Large intestine (tissue), 3 donors: ENCODE measurements at regions not wholly inside any gene's neighbourhood (a gene's known extent, or its start where the extent isn't known, plus 50 kb on each side); places are given as distances from the start of the nearest gene placed in this dataset.
A peak's percentile ranks its signal among the peaks of the same experiment; 100 is the strongest.
"Not testable (repeated sequence)": the region's sequence is repeated elsewhere in the genome, so short reads cannot be mapped to it uniquely, and the experiment has no call there.

Source experiments
- DNase-seq, 2 donors: peaks; one replicate each; pipeline versions ENCODE4 v3.0.0 to v3.0.0-alpha.2; 2013
- H3K27ac ChIP-seq: one replicate; pipeline ENCODE4 v1.5.1; 2013; ENCODE audit warnings: low read length
- H3K27me3 ChIP-seq: 2 replicates; pipeline ENCODE4 v1.6.1; 2013; ENCODE audit warnings: low read length; ENCODE audit not compliant: control insufficient read depth, insufficient read depth
- H3K36me3 ChIP-seq: 2 replicates; pipeline ENCODE4 v1.6.1; 2013; ENCODE audit warnings: low read length; ENCODE audit not compliant: control insufficient read depth, insufficient read depth
- H3K4me1 ChIP-seq: one replicate; pipeline ENCODE4 v1.6.1; 2013; ENCODE audit warnings: low read length; ENCODE audit not compliant: control insufficient read depth, insufficient read depth
- H3K4me3 ChIP-seq: one replicate; pipeline ENCODE4 v1.5.1; 2013; ENCODE audit warnings: low read length
- H3K9me3 ChIP-seq: one replicate; pipeline ENCODE4 v1.6.1; 2013; ENCODE audit warnings: mild to moderate bottlenecking, low read depth, low read length, moderate library complexity; ENCODE audit not compliant: control insufficient read depth
- WGBS: methylation state at CpG from one replicate; pipeline ENCODE4 v1.1.5; 2013; ENCODE audit warnings: low lambda C conversion rate; ENCODE audit not compliant: insufficient coverage; 5-methylcytosine and 5-hydroxymethylcytosine counted together

DNA sequence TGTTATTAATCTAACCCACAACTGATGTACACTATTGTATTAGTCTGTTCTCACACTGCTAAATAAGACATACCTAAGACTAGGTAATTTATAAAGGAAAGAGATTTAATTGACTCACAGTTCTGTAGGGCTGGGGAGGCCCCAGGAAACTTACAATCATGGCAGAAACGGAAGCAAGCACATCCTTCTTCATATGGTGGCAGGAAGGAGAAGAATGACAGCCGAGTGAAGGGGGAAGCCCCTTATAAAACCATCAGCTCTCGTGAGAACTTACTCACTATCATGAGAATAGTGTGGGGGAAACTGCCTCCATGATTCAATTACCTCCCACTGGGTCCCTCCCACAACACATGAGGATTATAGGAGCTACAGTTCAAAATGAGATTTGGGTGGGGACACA lies 210.3 kb upstream of the POU1F1 start:
- H3K4me3 ChIP-seq, DNase-seq, H3K36me3 ChIP-seq, H3K27ac ChIP-seq, H3K4me1 ChIP-seq, H3K9me3 ChIP-seq, H3K27me3 ChIP-seq: not testable (repeated sequence)
- no CpG with 5 or more reads among the region's 3 CpGs for WGBS

GRCh38 chr3:87486115-87486514 lies 209.7 kb upstream of the POU1F1 start:
- Histone ChIP-seq H3K27me3 (no peaks in the 10 kb centered on the region), H3K4me1 (no peaks in the 10 kb centered on the region), H3K27ac (no peak overlapping the region), H3K4me3 (no peak overlapping the region), H3K9me3 (no peaks in the 10 kb centered on the region), H3K36me3 (no peaks in the 10 kb centered on the region)
- DNase-seq: no peak
- WGBS: 90% methylated on average over 2 of the region's 2 CpGs

DNA sequence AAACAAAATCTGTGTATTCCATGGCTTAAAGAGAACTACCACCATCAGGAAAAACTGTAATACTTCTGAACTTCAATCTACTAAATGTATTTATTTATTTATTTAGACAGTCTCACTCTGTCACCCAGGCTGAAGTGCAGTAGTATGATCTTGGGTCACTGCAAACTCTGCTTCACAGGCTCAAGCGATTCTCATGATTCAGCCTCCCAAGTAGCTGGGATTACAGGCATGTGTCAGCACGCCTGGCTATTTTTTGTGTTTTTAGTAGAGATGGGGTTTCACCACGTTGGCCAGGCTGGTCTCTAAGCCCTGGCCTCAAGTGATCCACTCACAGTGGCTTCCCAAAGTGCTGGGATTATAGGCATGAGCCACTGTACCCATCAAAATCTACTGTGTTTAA lies 202.3 kb upstream of the POU1F1 start:
- Histone ChIP-seq H3K4me1 (no peaks in the 10 kb centered on the region), H3K4me3 (no peak overlapping the region), H3K27ac (no peak overlapping the region), H3K36me3 (no peaks in the 10 kb centered on the region), H3K9me3 (no peaks in the 10 kb centered on the region), H3K27me3 (no peaks in the 10 kb centered on the region)
- no CpG with 5 or more reads among the region's 3 CpGs for WGBS
- no peak for DNase-seq

DNA sequence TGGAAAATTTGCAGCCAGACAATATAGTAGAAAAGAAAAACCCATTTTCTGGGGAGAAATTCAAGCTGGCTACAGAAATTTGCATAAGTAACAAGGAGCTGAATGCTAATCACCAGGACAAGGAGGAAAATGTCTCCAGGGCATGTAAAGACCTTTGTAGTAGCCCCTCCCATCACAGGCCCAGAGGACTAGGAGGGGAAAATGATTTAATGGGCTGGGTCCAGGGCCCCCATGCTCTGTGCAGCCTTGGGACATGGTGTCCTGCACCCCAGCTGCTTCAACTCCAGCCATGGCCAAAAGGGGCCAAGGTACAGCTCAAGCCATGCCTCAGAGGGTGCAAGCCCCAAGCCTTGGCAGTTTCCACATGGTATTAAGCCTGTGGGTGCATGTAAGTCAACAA lies 197.6 kb upstream of the POU1F1 start:
- H3K36me3 ChIP-seq: no peaks in the 10 kb centered on the region
- no peaks in the 10 kb centered on the region for H3K27me3 ChIP-seq
- no peak overlapping the region for H3K4me3 ChIP-seq
- DNase-seq: no peak
- H3K27ac ChIP-seq: no peak overlapping the region
- no peaks in the 10 kb centered on the region for H3K4me1 ChIP-seq
- H3K9me3 ChIP-seq: no peaks in the 10 kb centered on the region

- H3K27ac ChIP-seq: no peak overlapping the region
- H3K4me1 ChIP-seq: no peaks in the 10 kb centered on the region
- H3K36me3 ChIP-seq: no peaks in the 10 kb centered on the region
- H3K27me3 ChIP-seq: no peaks in the 10 kb centered on the region
- no peak overlapping the region for H3K4me3 ChIP-seq
- no peak for DNase-seq
- H3K9me3 ChIP-seq: no peaks in the 10 kb centered on the region
Measured at GRCh38 chr3:87468938-87469337, 192.6 kb upstream of the POU1F1 start.

DNA sequence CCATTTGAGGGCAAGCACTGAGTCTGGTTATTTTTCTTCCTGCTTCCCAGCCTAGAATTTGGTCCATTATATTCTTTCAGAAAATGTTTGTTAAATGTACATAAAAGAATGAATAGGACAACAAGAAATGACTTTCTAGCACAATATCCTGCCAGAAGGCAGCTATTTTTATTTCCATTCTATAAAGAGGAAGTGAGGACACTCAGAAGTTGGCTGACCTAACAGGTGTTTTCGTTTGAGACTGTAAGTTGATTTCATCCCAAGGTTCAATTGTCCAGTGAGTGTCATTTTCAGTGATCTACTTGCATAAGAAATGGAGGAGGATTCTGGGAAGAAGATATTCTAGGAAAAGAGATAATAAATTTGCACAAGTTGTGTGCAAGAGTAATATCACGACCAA lies 191.9 kb upstream of the POU1F1 start:
- DNase-seq: no peak
- Histone ChIP-seq H3K4me1 (no peaks in the 10 kb centered on the region), H3K27ac (no peak overlapping the region), H3K4me3 (no peak overlapping the region), H3K36me3 (no peaks in the 10 kb centered on the region), H3K9me3 (no peaks in the 10 kb centered on the region), H3K27me3 (no peaks in the 10 kb centered on the region)
- WGBS: 40% methylated on average over 1 of the region's 2 CpGs

GRCh38 chr3:87462228-87462627 lies 185.8 kb upstream of the POU1F1 start:
- H3K27ac ChIP-seq: no peak overlapping the region
- H3K36me3 ChIP-seq: no peaks in the 10 kb centered on the region
- no peaks in the 10 kb centered on the region for H3K4me1 ChIP-seq
- H3K4me3 ChIP-seq: no peak overlapping the region
- H3K27me3 ChIP-seq: no peaks in the 10 kb centered on the region
- no peaks in the 10 kb centered on the region for H3K9me3 ChIP-seq
- no peak for DNase-seq

GRCh38 chr3:87461443-87461842 lies 185.1 kb upstream of the POU1F1 start:
- Histone ChIP-seq H3K27ac (no peak overlapping the region), H3K36me3 (no peaks in the 10 kb centered on the region), H3K9me3 (no peaks in the 10 kb centered on the region), H3K4me3 (no peak overlapping the region), H3K27me3 (no peaks in the 10 kb centered on the region), H3K4me1 (no peaks in the 10 kb centered on the region)
- no peak for DNase-seq
- no CpG with 5 or more reads among the region's 2 CpGs for WGBS

GRCh38 chr3:87461036-87461435 lies 184.7 kb upstream of the POU1F1 start:
- H3K4me1 ChIP-seq: no peaks in the 10 kb centered on the region
- H3K4me3 ChIP-seq: no peak overlapping the region
- no peak for DNase-seq
- H3K9me3 ChIP-seq: no peaks in the 10 kb centered on the region
- no CpG with 5 or more reads among the region's 3 CpGs for WGBS
- no peaks in the 10 kb centered on the region for H3K27me3 ChIP-seq
- H3K27ac ChIP-seq: no peak overlapping the region
- H3K36me3 ChIP-seq: no peaks in the 10 kb centered on the region

DNA sequence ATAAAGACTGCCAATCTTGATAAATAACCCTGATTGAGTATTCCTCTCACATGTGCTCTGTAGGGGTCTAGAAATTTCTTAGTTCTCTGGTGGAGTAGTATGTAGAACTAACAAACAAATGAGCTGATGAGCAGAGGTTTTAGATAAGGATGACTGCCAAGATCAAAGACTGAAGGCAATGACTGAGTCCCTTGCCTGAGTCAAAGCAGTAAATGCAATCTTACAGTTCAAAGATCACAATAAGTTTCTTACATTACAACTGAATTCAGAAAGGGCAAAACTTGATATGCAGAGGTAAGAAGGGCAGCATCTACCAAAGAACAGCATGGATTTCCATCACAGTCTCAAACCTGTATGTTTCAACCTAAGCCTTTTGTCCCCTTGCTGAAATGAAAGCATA lies 172.2 kb upstream of the POU1F1 start:
- H3K36me3 ChIP-seq: no peaks in the 10 kb centered on the region
- H3K27me3 ChIP-seq: no peaks in the 10 kb centered on the region
- peak overlapping the region; percentile 33 for H3K27ac ChIP-seq
- H3K4me3 ChIP-seq: no peak overlapping the region
- DNase-seq: peak; percentile 71 to 82
- peaks cover 16% of the 10 kb centered on the region for H3K4me1 ChIP-seq
- peaks cover 3% of the 10 kb centered on the region for H3K9me3 ChIP-seq

DNA sequence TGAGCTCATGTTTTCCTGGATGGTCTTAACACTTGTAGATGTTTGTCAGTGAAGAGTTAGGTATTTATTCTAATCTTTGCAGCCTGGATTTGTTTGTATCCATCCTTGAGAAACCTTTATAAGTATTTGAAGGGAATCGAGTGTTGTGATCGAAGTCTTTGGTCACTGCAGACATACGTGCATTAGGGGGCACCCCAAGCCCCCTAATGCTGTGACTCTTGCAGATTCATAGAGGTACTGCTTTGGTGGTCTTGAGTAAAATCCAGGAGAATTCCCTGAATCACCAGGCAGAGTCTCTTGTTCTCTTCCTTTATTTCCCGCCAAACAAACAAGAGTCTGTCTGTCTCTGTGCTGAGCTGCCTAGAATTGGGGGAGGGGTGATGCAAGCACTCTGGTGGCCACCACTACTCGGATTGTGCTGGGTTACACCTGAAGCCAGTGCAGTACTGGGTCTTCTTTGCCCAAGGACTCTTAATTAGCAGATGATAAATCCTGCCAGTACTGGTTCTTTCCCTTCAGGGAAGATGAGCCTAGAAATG lies 170.5 kb upstream of the POU1F1 start:
- Histone ChIP-seq H3K27ac (no peak overlapping the region), H3K4me3 (no peak overlapping the region), H3K27me3 (no peaks in the 10 kb centered on the region), H3K9me3 (peaks cover 3% of the 10 kb centered on the region), H3K4me1 (peaks cover 16% of the 10 kb centered on the region), H3K36me3 (no peaks in the 10 kb centered on the region)
- DNase-seq: no peak
- WGBS: no CpG with 5 or more reads among the region's 5 CpGs
